22Rv1 (cell line): ENCODE measurements at regions not wholly inside any gene's neighbourhood (a gene's known extent, or its start where the extent isn't known, plus 50 kb on each side); places are given as distances from the start of the nearest gene placed in this dataset.
"Not testable (repeated sequence)": the region's sequence is repeated elsewhere in the genome, so short reads cannot be mapped to it uniquely, and the experiment has no call there.

ENCODE experiments used
- H3K27ac ChIP-seq: fragments of 450-650 bp; 2 replicates; pipeline ENCODE4 v1.5.1; 2017
- ZFX ChIP-seq: fragments of 450-650 bp; IDR thresholded peaks from 2 replicates; pipeline ENCODE4 v1.6.1; 2017; ENCODE audit warnings: antibody characterized with exemption, borderline replicate concordance
- TF ChIP-seq, protein P1 (sequence below): fragments of 450-650 bp; IDR thresholded peaks from 2 replicates; pipeline ENCODE4 v1.5.1; 2017; ENCODE audit warnings: mild to moderate bottlenecking

- H3K27ac ChIP-seq: no peak overlapping the region
- TF ChIP-seq, protein P1, sequence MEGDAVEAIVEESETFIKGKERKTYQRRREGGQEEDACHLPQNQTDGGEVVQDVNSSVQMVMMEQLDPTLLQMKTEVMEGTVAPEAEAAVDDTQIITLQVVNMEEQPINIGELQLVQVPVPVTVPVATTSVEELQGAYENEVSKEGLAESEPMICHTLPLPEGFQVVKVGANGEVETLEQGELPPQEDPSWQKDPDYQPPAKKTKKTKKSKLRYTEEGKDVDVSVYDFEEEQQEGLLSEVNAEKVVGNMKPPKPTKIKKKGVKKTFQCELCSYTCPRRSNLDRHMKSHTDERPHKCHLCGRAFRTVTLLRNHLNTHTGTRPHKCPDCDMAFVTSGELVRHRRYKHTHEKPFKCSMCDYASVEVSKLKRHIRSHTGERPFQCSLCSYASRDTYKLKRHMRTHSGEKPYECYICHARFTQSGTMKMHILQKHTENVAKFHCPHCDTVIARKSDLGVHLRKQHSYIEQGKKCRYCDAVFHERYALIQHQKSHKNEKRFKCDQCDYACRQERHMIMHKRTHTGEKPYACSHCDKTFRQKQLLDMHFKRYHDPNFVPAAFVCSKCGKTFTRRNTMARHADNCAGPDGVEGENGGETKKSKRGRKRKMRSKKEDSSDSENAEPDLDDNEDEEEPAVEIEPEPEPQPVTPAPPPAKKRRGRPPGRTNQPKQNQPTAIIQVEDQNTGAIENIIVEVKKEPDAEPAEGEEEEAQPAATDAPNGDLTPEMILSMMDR: no peak
- TF ChIP-seq ZFX: no peak
Measured at GRCh38 chr2:138294451-138294850, 207.1 kb upstream of the SPOPL start.

GRCh38 chr2:138296365-138296764 lies 205.2 kb upstream of the SPOPL start:
- no peak overlapping the region for H3K27ac ChIP-seq
- TF ChIP-seq ZFX: no peak

GRCh38 chr2:138298120-138298814 lies 203.3 kb upstream of the SPOPL start:
- TF ChIP-seq, protein P1: no peak
- no peak for TF ChIP-seq ZFX
- H3K27ac ChIP-seq: no peak overlapping the region

DNA sequence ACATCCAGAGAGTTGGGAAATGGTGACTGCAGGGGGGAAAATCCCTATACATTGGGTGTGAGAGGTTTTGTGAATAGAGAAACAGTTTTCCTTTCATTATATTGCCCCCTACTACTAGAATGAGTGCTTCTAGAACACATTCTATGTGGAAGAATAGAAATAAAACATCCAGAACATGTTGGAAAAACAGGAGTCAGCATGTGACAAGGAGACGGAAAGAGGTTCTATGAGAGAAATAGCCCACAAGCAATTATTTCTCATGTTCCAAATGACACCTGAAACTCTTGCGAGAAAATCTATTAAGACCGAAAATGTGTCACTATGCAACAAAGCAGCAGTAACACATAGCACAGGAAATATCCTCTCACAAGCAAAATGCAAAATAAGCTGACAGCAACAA lies 202.7 kb upstream of the SPOPL start:
- TF ChIP-seq, protein P1: no peak
- no peak for TF ChIP-seq ZFX

DNA sequence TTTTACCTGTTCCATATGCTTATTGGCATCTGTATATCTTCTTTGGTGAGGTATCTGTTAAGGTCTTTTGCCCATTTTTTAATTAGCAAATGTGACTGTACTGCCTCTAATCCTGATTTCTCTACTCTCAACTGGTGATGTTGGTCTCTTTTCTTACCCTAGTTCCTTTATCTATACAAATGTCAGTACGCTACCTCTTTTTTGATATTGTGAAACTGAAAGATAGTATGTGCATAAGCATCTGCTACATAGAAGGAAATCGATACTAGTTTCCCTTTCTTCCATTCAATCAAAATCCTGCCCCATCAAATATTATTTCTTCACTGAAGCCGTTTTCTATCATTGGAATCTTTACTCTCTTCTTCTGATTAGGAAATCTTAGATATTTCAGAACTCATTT lies 194.9 kb upstream of the SPOPL start:
- TF ChIP-seq, protein P1: no peak
- TF ChIP-seq ZFX: no peak
- no peak overlapping the region for H3K27ac ChIP-seq

More for the DNA sequence above, 202.7 kb upstream of the SPOPL start:
- no peak overlapping the region for H3K27ac ChIP-seq

- H3K27ac ChIP-seq: no peak overlapping the region
- TF ChIP-seq ZFX: no peak
- TF ChIP-seq, protein P1: no peak
Measured at GRCh38 chr2:138307099-138307498, 194.5 kb upstream of the SPOPL start.

DNA sequence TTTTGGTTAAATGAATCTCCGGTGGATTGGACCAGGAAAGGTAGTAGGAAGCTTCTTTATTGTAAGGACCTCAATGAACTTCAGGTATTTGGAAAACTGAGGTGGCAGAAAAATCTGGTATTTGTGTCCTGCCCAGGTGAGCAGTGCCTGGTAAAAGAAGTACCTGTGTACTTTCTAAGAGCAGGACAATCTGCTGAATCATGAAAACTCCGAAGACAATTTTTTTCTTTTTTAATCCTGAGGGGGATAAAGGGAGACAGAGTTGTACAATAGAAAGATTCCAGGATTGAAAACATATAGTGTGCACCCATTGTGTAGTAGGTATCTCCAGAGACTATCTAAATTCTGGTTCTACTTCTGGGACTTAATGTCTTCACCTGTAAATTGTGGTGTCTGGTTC lies 191.8 kb upstream of the SPOPL start:
- no peak for TF ChIP-seq ZFX
- TF ChIP-seq, protein P1: no peak
- H3K27ac ChIP-seq: no peak overlapping the region

GRCh38 chr2:138312061-138312460 lies 189.5 kb upstream of the SPOPL start:
- no peak for TF ChIP-seq ZFX
- TF ChIP-seq, protein P1: no peak
- no peak overlapping the region for H3K27ac ChIP-seq

GRCh38 chr2:138315619-138316018 lies 186.0 kb upstream of the SPOPL start:
- not testable (repeated sequence) for H3K27ac ChIP-seq
